Nephron (organoid): ENCODE measurements at regions not wholly inside any gene's neighbourhood (a gene's known extent, or its start where the extent isn't known, plus 50 kb on each side); places are given as distances from the start of the nearest gene placed in this dataset.
A peak's percentile ranks its signal among the peaks of the same experiment; 100 is the strongest.

Experiments used
- H3K27ac Mint-ChIP-seq, 3 experiments: 2 replicates each; pipeline ENCODE4 v1.8.0; 2020; ENCODE audit warnings: mixed read lengths in 3 of 3, mild to moderate bottlenecking in 2 of 3, moderate library complexity in 1 of 3
- H3K27me3 Mint-ChIP-seq: 2 replicates; pipeline ENCODE4 v1.8.0; 2021; ENCODE audit warnings: low read depth, mild to moderate bottlenecking, moderate library complexity, mixed read lengths
- H3K36me3 Mint-ChIP-seq: 2 replicates; pipeline ENCODE4 v1.8.0; 2020; ENCODE audit warnings: low read depth, mixed read lengths
- H3K4me1 Mint-ChIP-seq: 2 replicates; pipeline ENCODE4 v1.8.0; 2020; ENCODE audit warnings: mixed read lengths
- H3K4me3 Mint-ChIP-seq, 3 experiments: 2 replicates each; pipeline ENCODE4 v1.8.0; 2020; ENCODE audit warnings: mild to moderate bottlenecking in 3 of 3, mixed read lengths in 3 of 3, moderate library complexity in 2 of 3
- H3K9me3 Mint-ChIP-seq: 2 replicates; pipeline ENCODE4 v1.8.0; 2020; ENCODE audit warnings: mixed read lengths
- CTCF ChIP-seq, 3 experiments: fragments of 200-600 bp; sonication (generic); IDR thresholded peaks; one replicate each; pipeline ENCODE4 v1.5.0; 2021; ENCODE audit warnings: antibody characterized with exemption in 3 of 3; ENCODE audit not compliant: unreplicated experiment in 3 of 3

- Mint-ChIP-seq H3K36me3 (no peaks in the 10 kb centered on the region), H3K27me3 (no peaks in the 10 kb centered on the region), H3K9me3 (no peaks in the 10 kb centered on the region), H3K27ac (peak overlapping the region; percentile 62 to 95 (median 86)), H3K4me1 (peaks cover 58% of the 10 kb centered on the region), H3K4me3 (no peak overlapping the region)
- TF ChIP-seq CTCF (IDR thresholded peaks at IDR 0.05; ENCODE audit: unreplicated experiment in 3 of 3): no peak
Observed at GRCh38 chr14:22502551-22502950, 86.5 kb downstream of the DAD1 start.

- TF ChIP-seq CTCF (IDR thresholded peaks at IDR 0.05; ENCODE audit: unreplicated experiment in 3 of 3): no peak
- H3K9me3 Mint-ChIP-seq: no peaks in the 10 kb centered on the region
- H3K4me1 Mint-ChIP-seq: peaks cover 60% of the 10 kb centered on the region
Observed at GRCh38 chr14:22502007-22502406, 87.0 kb downstream of the DAD1 start.

GRCh38 chr14:22500954-22501726 is 87.9 kb downstream of the DAD1 start:
- H3K4me3 Mint-ChIP-seq: peak overlapping the region in 2 of 3 experiments; percentile 1 to 16
- H3K27me3 Mint-ChIP-seq: no peaks in the 10 kb centered on the region
- H3K4me1 Mint-ChIP-seq: peaks cover 58% of the 10 kb centered on the region
- no peaks in the 10 kb centered on the region for H3K36me3 Mint-ChIP-seq
- TF ChIP-seq CTCF (IDR thresholded peaks at IDR 0.05; ENCODE audit: unreplicated experiment in 3 of 3): no peak
- peak overlapping the region; percentile 62 to 95 (median 86) for H3K27ac Mint-ChIP-seq
- H3K9me3 Mint-ChIP-seq: no peaks in the 10 kb centered on the region

More at GRCh38 chr14:22502007-22502406, 87.0 kb downstream of the DAD1 start:
- H3K4me3 Mint-ChIP-seq: no peak overlapping the region
- no peaks in the 10 kb centered on the region for H3K36me3 Mint-ChIP-seq
- H3K27ac Mint-ChIP-seq: peak overlapping the region; percentile 62 to 95 (median 86)
- no peaks in the 10 kb centered on the region for H3K27me3 Mint-ChIP-seq

GRCh38 chr14:22500525-22500924 is 88.5 kb downstream of the DAD1 start:
- no peaks in the 10 kb centered on the region for H3K36me3 Mint-ChIP-seq
- TF ChIP-seq CTCF (IDR thresholded peaks at IDR 0.05; ENCODE audit: unreplicated experiment in 3 of 3): no peak
- peak overlapping the region; percentile 24 to 95 (median 86) for H3K27ac Mint-ChIP-seq
- peaks cover 52% of the 10 kb centered on the region for H3K4me1 Mint-ChIP-seq
- H3K4me3 Mint-ChIP-seq: no peak overlapping the region
- H3K27me3 Mint-ChIP-seq: no peaks in the 10 kb centered on the region
- no peaks in the 10 kb centered on the region for H3K9me3 Mint-ChIP-seq

- Mint-ChIP-seq H3K27me3 (no peaks in the 10 kb centered on the region), H3K9me3 (no peaks in the 10 kb centered on the region), H3K27ac (peak overlapping the region; percentile 39 to 80 (median 74)), H3K4me1 (peaks cover 56% of the 10 kb centered on the region), H3K36me3 (no peaks in the 10 kb centered on the region), H3K4me3 (no peak overlapping the region)
- no peak for TF ChIP-seq CTCF (IDR thresholded peaks at IDR 0.05; ENCODE audit: unreplicated experiment in 3 of 3)
Observed at GRCh38 chr14:22497671-22498093, 91.3 kb downstream of the DAD1 start.

DNA sequence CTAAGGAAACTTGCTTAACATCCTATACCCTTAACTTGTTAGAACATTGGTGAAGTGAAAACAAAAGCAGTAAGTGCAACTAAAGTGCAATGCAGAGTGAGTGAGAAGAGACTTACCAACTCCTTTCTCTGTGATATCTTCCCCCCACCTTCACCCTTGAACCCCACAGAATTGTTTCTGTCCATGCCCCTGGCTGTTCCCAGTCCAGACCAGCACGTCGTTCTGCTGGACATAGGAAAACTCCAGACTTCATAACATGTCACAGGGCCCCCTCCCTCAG is 91.9 kb downstream of the DAD1 start:
- H3K36me3 Mint-ChIP-seq: no peaks in the 10 kb centered on the region
- H3K4me1 Mint-ChIP-seq: peaks cover 55% of the 10 kb centered on the region
- H3K4me3 Mint-ChIP-seq: no peak overlapping the region
- H3K27me3 Mint-ChIP-seq: no peaks in the 10 kb centered on the region
- H3K9me3 Mint-ChIP-seq: no peaks in the 10 kb centered on the region
- peak overlapping the region; percentile 12 to 74 (median 39) for H3K27ac Mint-ChIP-seq
- TF ChIP-seq CTCF (IDR thresholded peaks at IDR 0.05; ENCODE audit: unreplicated experiment in 3 of 3): no peak
